ENCODE measurements at regions not wholly inside any gene's neighbourhood (a gene's known extent, or its start where the extent isn't known, plus 50 kb on each side); places are given as distances from the start of the nearest gene placed in this dataset.

GRCh38 chr5:155181542-155181941 lies 168.0 kb downstream of the KIF4B start:
- H3K27me3 Mint-ChIP-seq (ENCODE audit: insufficient read depth) = no peaks in the 10 kb centered on the region
- H3K4me3 Mint-ChIP-seq = no peak overlapping the region
- no peaks in the 10 kb centered on the region for H3K4me1 Mint-ChIP-seq
- Histone ChIP-seq H3K36me3 (ENCODE audit: control insufficient read depth, insufficient read depth, low read length) (no peaks in the 10 kb centered on the region), H3K4me3 (ENCODE audit: low read length) (no peak overlapping the region), H3K9ac (ENCODE audit: extremely low read depth, low read length, poor library complexity, severe bottlenecking) (no peak overlapping the region), H3K27ac (ENCODE audit: low read depth, low read length) (no peak overlapping the region), H3K4me1 (ENCODE audit: control insufficient read depth, insufficient read depth, low read length) (no peaks in the 10 kb centered on the region), H3K9me3 (ENCODE audit: control insufficient read depth, low read length) (peaks cover 7% of the 10 kb centered on the region), H3K27me3 (ENCODE audit: control insufficient read depth, insufficient read depth, low read length, poor library complexity, severe bottlenecking) (no peaks in the 10 kb centered on the region)
- no peak overlapping the region for H3K27ac Mint-ChIP-seq
- 100% methylated on average over 1 of the region's 1 CpG; no CpG with 5 or more reads in 1 of the 2 experiments for WGBS, 2 experiments (ENCODE audit: insufficient coverage in 1 of 2, insufficient read length in 1 of 2)
- TF ChIP-seq, protein P1, sequence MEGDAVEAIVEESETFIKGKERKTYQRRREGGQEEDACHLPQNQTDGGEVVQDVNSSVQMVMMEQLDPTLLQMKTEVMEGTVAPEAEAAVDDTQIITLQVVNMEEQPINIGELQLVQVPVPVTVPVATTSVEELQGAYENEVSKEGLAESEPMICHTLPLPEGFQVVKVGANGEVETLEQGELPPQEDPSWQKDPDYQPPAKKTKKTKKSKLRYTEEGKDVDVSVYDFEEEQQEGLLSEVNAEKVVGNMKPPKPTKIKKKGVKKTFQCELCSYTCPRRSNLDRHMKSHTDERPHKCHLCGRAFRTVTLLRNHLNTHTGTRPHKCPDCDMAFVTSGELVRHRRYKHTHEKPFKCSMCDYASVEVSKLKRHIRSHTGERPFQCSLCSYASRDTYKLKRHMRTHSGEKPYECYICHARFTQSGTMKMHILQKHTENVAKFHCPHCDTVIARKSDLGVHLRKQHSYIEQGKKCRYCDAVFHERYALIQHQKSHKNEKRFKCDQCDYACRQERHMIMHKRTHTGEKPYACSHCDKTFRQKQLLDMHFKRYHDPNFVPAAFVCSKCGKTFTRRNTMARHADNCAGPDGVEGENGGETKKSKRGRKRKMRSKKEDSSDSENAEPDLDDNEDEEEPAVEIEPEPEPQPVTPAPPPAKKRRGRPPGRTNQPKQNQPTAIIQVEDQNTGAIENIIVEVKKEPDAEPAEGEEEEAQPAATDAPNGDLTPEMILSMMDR (conservative IDR thresholded peaks at IDR 0.05) = no peak
- DNase-seq = no peak
- H3K36me3 Mint-ChIP-seq (ENCODE audit: low read depth) = no peaks in the 10 kb centered on the region
- H3K9me3 Mint-ChIP-seq = peaks cover 16% of the 10 kb centered on the region

GRCh38 chr5:155189476-155189875 lies 175.9 kb downstream of the KIF4B start:
- H3K9me3 Mint-ChIP-seq = no peaks in the 10 kb centered on the region
- no peak overlapping the region for H3K27ac Mint-ChIP-seq
- Histone ChIP-seq H3K27ac (ENCODE audit: low read depth, low read length) (no peak overlapping the region), H3K36me3 (ENCODE audit: control insufficient read depth, insufficient read depth, low read length) (no peaks in the 10 kb centered on the region), H3K27me3 (ENCODE audit: control insufficient read depth, insufficient read depth, low read length, poor library complexity, severe bottlenecking) (no peaks in the 10 kb centered on the region), H3K4me1 (ENCODE audit: control insufficient read depth, insufficient read depth, low read length) (no peaks in the 10 kb centered on the region), H3K4me3 (ENCODE audit: low read length) (no peak overlapping the region), H3K9me3 (ENCODE audit: control insufficient read depth, low read length) (no peaks in the 10 kb centered on the region), H3K9ac (ENCODE audit: extremely low read depth, low read length, poor library complexity, severe bottlenecking) (no peak overlapping the region)
- no peak overlapping the region for H3K4me3 Mint-ChIP-seq
- no peaks in the 10 kb centered on the region for H3K36me3 Mint-ChIP-seq (ENCODE audit: low read depth)
- H3K27me3 Mint-ChIP-seq (ENCODE audit: insufficient read depth) = no peaks in the 10 kb centered on the region
- peaks cover 10% of the 10 kb centered on the region for H3K4me1 Mint-ChIP-seq
- peak; percentile 66 for DNase-seq
- 67 to 79% methylated on average over 5 of the region's 5 CpGs for WGBS, 2 experiments (ENCODE audit: insufficient coverage in 1 of 2, insufficient read length in 1 of 2)
- TF ChIP-seq, protein P1 (conservative IDR thresholded peaks at IDR 0.05) = no peak

- H3K36me3 ChIP-seq (ENCODE audit: control insufficient read depth, insufficient read depth, low read length) = no peaks in the 10 kb centered on the region
- no peaks in the 10 kb centered on the region for H3K36me3 Mint-ChIP-seq (ENCODE audit: low read depth)
- TF ChIP-seq, protein P1 (conservative IDR thresholded peaks at IDR 0.05) = no peak
- H3K9me3 ChIP-seq (ENCODE audit: control insufficient read depth, low read length) = no peaks in the 10 kb centered on the region
- H3K4me3 Mint-ChIP-seq = no peak overlapping the region
- H3K27me3 ChIP-seq (ENCODE audit: control insufficient read depth, insufficient read depth, low read length, poor library complexity, severe bottlenecking) = no peaks in the 10 kb centered on the region
- no peak overlapping the region for H3K27ac Mint-ChIP-seq
- H3K27me3 Mint-ChIP-seq (ENCODE audit: insufficient read depth) = no peaks in the 10 kb centered on the region
- no peak for DNase-seq
- H3K9ac ChIP-seq (ENCODE audit: extremely low read depth, low read length, poor library complexity, severe bottlenecking) = no peak overlapping the region
- 92 to 100% methylated on average over 1 to 4 of the region's 4 CpGs for WGBS, 2 experiments (ENCODE audit: insufficient coverage in 1 of 2, insufficient read length in 1 of 2)
- no peak overlapping the region for H3K4me3 ChIP-seq (ENCODE audit: low read length)
- no peaks in the 10 kb centered on the region for H3K9me3 Mint-ChIP-seq
- no peak overlapping the region for H3K27ac ChIP-seq (ENCODE audit: low read depth, low read length)
- H3K4me1 Mint-ChIP-seq = peaks cover 10% of the 10 kb centered on the region
- no peaks in the 10 kb centered on the region for H3K4me1 ChIP-seq (ENCODE audit: control insufficient read depth, insufficient read depth, low read length)
These were observed 176.4 kb downstream of the KIF4B start for GRCh38 chr5:155189981-155190380.
